ENCODE measurements at regions not wholly inside any gene's neighbourhood (a gene's known extent, or its start where the extent isn't known, plus 50 kb on each side); places are given as distances from the start of the nearest gene placed in this dataset.

DNA sequence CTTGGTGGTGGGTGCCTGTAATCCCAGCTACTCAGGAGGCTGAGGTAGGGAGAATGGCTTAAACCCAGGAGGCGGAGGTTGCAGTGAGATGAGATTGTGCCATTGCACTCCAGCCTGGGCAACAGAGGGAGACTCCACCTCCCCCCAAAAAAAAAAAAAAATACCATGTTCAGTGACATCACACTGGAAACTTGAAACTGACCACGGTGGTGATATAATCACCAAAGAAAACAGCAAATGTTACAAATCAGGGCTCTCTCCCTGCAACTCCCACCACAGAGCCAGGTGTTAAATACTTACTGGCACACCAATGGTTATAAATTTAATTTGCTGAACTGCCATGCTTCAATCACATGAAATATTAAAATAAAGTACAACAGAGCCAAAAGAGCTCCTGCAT, 81.4 kb downstream of the ZNF608 start:
- no TSS peak for BruUV-seq (replicated peaks)
- TF ChIP-seq EZH2 (IDR thresholded peaks at IDR 0.05; ENCODE audit: borderline replicate concordance, low read depth, low read length, severe bottlenecking) (no peak), POLR2A (IDR thresholded peaks at IDR 0.05; ENCODE audit: low read depth, low read length) (no peak), GATA2 (IDR thresholded peaks at IDR 0.05; ENCODE audit: insufficient read depth, insufficient read length, low read depth, low read length) (no peak), POLR2AphosphoS5 (IDR thresholded peaks at IDR 0.05; ENCODE audit: insufficient read depth, low read depth, low read length) (no peak)
- Histone ChIP-seq H3K9me1 (replicated peaks; ENCODE audit: control insufficient read depth, extremely low read depth, insufficient read depth, low read length) (no peaks in the 10 kb centered on the region), H3K9me3 (replicated peaks; ENCODE audit: control insufficient read depth, insufficient read depth, low read length) (no peaks in the 10 kb centered on the region), H3K4me2 (ENCODE audit: insufficient read depth, low read length) (no peak overlapping the region), H2AFZ (ENCODE audit: low read depth, low read length) (no peak overlapping the region), H3K9ac (replicated peaks; ENCODE audit: extremely low read depth, insufficient read depth, low read length) (no peak overlapping the region), H3K27ac (ENCODE audit: insufficient read depth, low read depth, low read length) (no peak overlapping the region), H4K20me1 (replicated peaks; ENCODE audit: control insufficient read depth, extremely low read depth, insufficient read depth, low read length) (no peaks in the 10 kb centered on the region), H3K79me2 (ENCODE audit: control insufficient read depth, insufficient read depth, low read length) (peaks cover 2% of the 10 kb centered on the region), H3K4me3 (replicated peaks in 1 of 3; ENCODE audit: insufficient read depth in 1 of 3, low read depth in 1 of 3, low read length in 3 of 3) (no peak overlapping the region), H3K27me3 (ENCODE audit: control insufficient read depth in 2 of 2, insufficient read depth in 2 of 2, low read length in 2 of 2) (no peaks in the 10 kb centered on the region), H3K4me1 (ENCODE audit: control insufficient read depth, extremely low read depth, insufficient read depth, low read length) (peaks cover 27% of the 10 kb centered on the region), H3K36me3 (ENCODE audit: control insufficient read depth in 2 of 2, extremely low read depth in 1 of 2, insufficient read depth in 2 of 2, low read length in 2 of 2) (no peaks in the 10 kb centered on the region)
- POLR2A ChIA-PET, result interaction anchor here (0.7 kb wide), 1 partner anchor 597 kb away, joined by 3 read pairs; no protein-coding TSS in a partner anchor
- FAIRE-seq (no peak), DNase-seq (ENCODE audit: low read depth, low spot score) (no peak)
- CTCF ChIA-PET, result interaction anchor here (1.5 kb wide), 1 partner anchor 9 kb away, joined by 3 read pairs; no protein-coding TSS in a partner anchor
- intact Hi-C loops (cut with micrococcal nuclease) (no loop called here), dilution Hi-C loops (cut with MboI; ENCODE audit: extremely low pct_ligation_motif_present, low sequenced_read_pairs) (no loop called here)

DNA sequence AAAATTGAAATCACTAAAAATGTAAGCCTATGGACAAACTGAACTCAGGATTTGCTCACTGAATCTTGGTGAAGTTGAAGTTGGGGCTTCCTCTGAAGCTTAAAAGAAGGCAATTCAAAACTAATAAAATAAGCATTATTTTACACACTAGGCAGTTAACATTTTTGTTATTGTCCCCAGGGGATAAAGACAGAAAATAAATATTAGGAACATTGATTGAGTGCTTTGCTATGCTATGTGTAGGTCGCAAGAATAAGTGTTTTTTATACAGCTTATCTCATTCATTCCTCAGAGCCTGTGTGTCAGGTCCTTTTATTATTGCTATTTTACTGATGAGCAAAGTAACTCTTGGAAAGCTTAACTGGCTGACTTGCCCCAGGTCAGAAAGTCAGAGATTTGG, 82.2 kb downstream of the ZNF608 start:
- Histone ChIP-seq H3K9ac (replicated peaks; ENCODE audit: extremely low read depth, insufficient read depth, low read length) (no peak overlapping the region), H3K36me3 (ENCODE audit: control insufficient read depth in 2 of 2, extremely low read depth in 1 of 2, insufficient read depth in 2 of 2, low read length in 2 of 2) (no peaks in the 10 kb centered on the region), H3K79me2 (ENCODE audit: control insufficient read depth, insufficient read depth, low read length) (peaks cover 2% of the 10 kb centered on the region), H4K20me1 (replicated peaks; ENCODE audit: control insufficient read depth, extremely low read depth, insufficient read depth, low read length) (no peaks in the 10 kb centered on the region), H3K27me3 (ENCODE audit: control insufficient read depth in 2 of 2, insufficient read depth in 2 of 2, low read length in 2 of 2) (no peaks in the 10 kb centered on the region), H3K9me3 (replicated peaks; ENCODE audit: control insufficient read depth, insufficient read depth, low read length) (no peaks in the 10 kb centered on the region), H3K9me1 (replicated peaks; ENCODE audit: control insufficient read depth, extremely low read depth, insufficient read depth, low read length) (no peaks in the 10 kb centered on the region), H3K27ac (ENCODE audit: insufficient read depth, low read depth, low read length) (no peak overlapping the region), H2AFZ (ENCODE audit: low read depth, low read length) (no peak overlapping the region), H3K4me3 (replicated peaks in 1 of 3; ENCODE audit: insufficient read depth in 1 of 3, low read depth in 1 of 3, low read length in 3 of 3) (no peak overlapping the region), H3K4me1 (ENCODE audit: control insufficient read depth, extremely low read depth, insufficient read depth, low read length) (peaks cover 34% of the 10 kb centered on the region), H3K4me2 (ENCODE audit: insufficient read depth, low read length) (no peak overlapping the region)
- dilution Hi-C loops (cut with MboI; ENCODE audit: extremely low pct_ligation_motif_present, low sequenced_read_pairs) (no loop called here), intact Hi-C loops (cut with micrococcal nuclease) (no loop called here)
- CTCF ChIA-PET, result interaction anchor here (0.7 to 1.0 kb wide), 2 partner anchors 63 to 748 kb away, joined by 3 read pairs; no protein-coding TSS in a partner anchor
- no TSS peak for BruUV-seq (replicated peaks)
- DNase-seq (ENCODE audit: low read depth, low spot score) (no peak), FAIRE-seq (no peak)
- POLR2A ChIA-PET, result interaction anchor here (0.7 kb wide), 1 partner anchor 598 kb away, joined by 3 read pairs; no protein-coding TSS in a partner anchor
- TF ChIP-seq JUN (IDR thresholded peaks at IDR 0.05; ENCODE audit: borderline replicate concordance, insufficient read depth, insufficient read length, low read depth), result no peak
- TF ChIP-seq POLR2A (IDR thresholded peaks at IDR 0.05; ENCODE audit: low read depth, low read length), result no peak
- no peak for TF ChIP-seq POLR2AphosphoS5 (IDR thresholded peaks at IDR 0.05; ENCODE audit: insufficient read depth, low read depth, low read length)
- TF ChIP-seq, protein P1, sequence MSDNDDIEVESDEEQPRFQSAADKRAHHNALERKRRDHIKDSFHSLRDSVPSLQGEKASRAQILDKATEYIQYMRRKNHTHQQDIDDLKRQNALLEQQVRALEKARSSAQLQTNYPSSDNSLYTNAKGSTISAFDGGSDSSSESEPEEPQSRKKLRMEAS (IDR thresholded peaks at IDR 0.05; ENCODE audit: insufficient read depth, insufficient read length), result no peak
- TF ChIP-seq, protein P2, sequence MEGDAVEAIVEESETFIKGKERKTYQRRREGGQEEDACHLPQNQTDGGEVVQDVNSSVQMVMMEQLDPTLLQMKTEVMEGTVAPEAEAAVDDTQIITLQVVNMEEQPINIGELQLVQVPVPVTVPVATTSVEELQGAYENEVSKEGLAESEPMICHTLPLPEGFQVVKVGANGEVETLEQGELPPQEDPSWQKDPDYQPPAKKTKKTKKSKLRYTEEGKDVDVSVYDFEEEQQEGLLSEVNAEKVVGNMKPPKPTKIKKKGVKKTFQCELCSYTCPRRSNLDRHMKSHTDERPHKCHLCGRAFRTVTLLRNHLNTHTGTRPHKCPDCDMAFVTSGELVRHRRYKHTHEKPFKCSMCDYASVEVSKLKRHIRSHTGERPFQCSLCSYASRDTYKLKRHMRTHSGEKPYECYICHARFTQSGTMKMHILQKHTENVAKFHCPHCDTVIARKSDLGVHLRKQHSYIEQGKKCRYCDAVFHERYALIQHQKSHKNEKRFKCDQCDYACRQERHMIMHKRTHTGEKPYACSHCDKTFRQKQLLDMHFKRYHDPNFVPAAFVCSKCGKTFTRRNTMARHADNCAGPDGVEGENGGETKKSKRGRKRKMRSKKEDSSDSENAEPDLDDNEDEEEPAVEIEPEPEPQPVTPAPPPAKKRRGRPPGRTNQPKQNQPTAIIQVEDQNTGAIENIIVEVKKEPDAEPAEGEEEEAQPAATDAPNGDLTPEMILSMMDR (IDR thresholded peaks at IDR 0.05; ENCODE audit: extremely low read depth in 1 of 2, insufficient read depth in 1 of 2, low read depth in 1 of 2, low read length in 2 of 2), result no peak
- TF ChIP-seq FOS (IDR thresholded peaks at IDR 0.05; ENCODE audit: borderline replicate concordance, insufficient read depth, low read length), result no peak
- no peak for TF ChIP-seq MYC (IDR thresholded peaks at IDR 0.05; ENCODE audit: low read depth, low read length)
- no peak for TF ChIP-seq EZH2 (IDR thresholded peaks at IDR 0.05; ENCODE audit: borderline replicate concordance, low read depth, low read length, severe bottlenecking)
- TF ChIP-seq GATA2 (IDR thresholded peaks at IDR 0.05; ENCODE audit: insufficient read depth, insufficient read length, low read depth, low read length), result no peak

All from endothelial cell of umbilical vein (primary cell).